H1 (cell line): ENCODE measurements at regions not wholly inside any gene's neighbourhood (a gene's known extent, or its start where the extent isn't known, plus 50 kb on each side); places are given as distances from the start of the nearest gene placed in this dataset.
A peak's percentile ranks its signal among the peaks of the same experiment; 100 is the strongest.

Experiments used
- CEBPB ChIP-seq: IDR thresholded peaks from 2 replicates; pipeline ENCODE4 v1.6.1; 2012; ENCODE audit warnings: low read depth, low read length
- CREB1 ChIP-seq: IDR thresholded peaks from 2 replicates; pipeline ENCODE4 v1.6.1; 2012; ENCODE audit warnings: inconsistent platforms
- EZH2 ChIP-seq: fragments of 200-600 bp; sonication (generic); IDR thresholded peaks from 2 replicates; pipeline ENCODE4 v1.7.1; 2012; ENCODE audit warnings: low read depth, mild to moderate bottlenecking, moderate library complexity, low read length, inconsistent platforms; ENCODE audit not compliant: severe bottlenecking
- HDAC6 ChIP-seq: IDR thresholded peaks from one replicate; pipeline ENCODE4 v1.7.1; 2012; ENCODE audit warnings: low read depth, mild to moderate bottlenecking, inconsistent platforms, low read length, moderate library complexity
- MAX ChIP-seq: IDR thresholded peaks from 2 replicates; pipeline ENCODE4 v1.6.1; 2012; ENCODE audit warnings: inconsistent platforms
- NANOG ChIP-seq: IDR thresholded peaks from 2 replicates; pipeline ENCODE4 v1.6.1; 2011; ENCODE audit warnings: low read length, low read depth, mild to moderate bottlenecking, inconsistent platforms; ENCODE audit not compliant: insufficient read depth, poor library complexity, severe bottlenecking
- SIN3A ChIP-seq, 2 experiments: IDR thresholded peaks in 1 of 2; conservative IDR thresholded peaks in 1 of 2; 2 replicates each; pipeline ENCODE4 v1.6.1; 2011 to 2012; ENCODE audit warnings: low read length in 2 of 2, improper control_type of control experiment in 1 of 2, low read depth in 1 of 2, mild to moderate bottlenecking in 1 of 2
- SIX5 ChIP-seq: IDR thresholded peaks from 2 replicates; pipeline ENCODE4 v1.6.1; 2011; ENCODE audit warnings: mild to moderate bottlenecking, low read depth, low read length
- SRF ChIP-seq: IDR thresholded peaks from 2 replicates; pipeline ENCODE4 v1.6.1; 2011; ENCODE audit warnings: mild to moderate bottlenecking, low read depth, low read length, moderate library complexity
- TAF1 ChIP-seq: IDR thresholded peaks from 2 replicates; pipeline ENCODE4 v1.6.1; 2011; ENCODE audit warnings: mild to moderate bottlenecking, low read depth, low read length
- TAF7 ChIP-seq: optimal IDR thresholded peaks from 2 replicates; pipeline ENCODE3; 2011; ENCODE audit warnings: low read depth, mild to moderate bottlenecking, inconsistent platforms, low read length, moderate library complexity, borderline replicate concordance
- TEAD4 ChIP-seq: IDR thresholded peaks from 2 replicates; pipeline ENCODE4 v1.6.1; 2012; ENCODE audit warnings: low read depth, low read length, inconsistent platforms, mixed read lengths
- YY1 ChIP-seq: IDR thresholded peaks from 2 replicates; pipeline ENCODE4 v1.6.1; 2011; ENCODE audit warnings: low read depth, mild to moderate bottlenecking, low read length
- ZNF274 ChIP-seq: IDR thresholded peaks from 2 replicates; pipeline ENCODE4 v1.7.0; 2012; ENCODE audit warnings: low read length, borderline replicate concordance; ENCODE audit errors: extremely low read depth

DNA sequence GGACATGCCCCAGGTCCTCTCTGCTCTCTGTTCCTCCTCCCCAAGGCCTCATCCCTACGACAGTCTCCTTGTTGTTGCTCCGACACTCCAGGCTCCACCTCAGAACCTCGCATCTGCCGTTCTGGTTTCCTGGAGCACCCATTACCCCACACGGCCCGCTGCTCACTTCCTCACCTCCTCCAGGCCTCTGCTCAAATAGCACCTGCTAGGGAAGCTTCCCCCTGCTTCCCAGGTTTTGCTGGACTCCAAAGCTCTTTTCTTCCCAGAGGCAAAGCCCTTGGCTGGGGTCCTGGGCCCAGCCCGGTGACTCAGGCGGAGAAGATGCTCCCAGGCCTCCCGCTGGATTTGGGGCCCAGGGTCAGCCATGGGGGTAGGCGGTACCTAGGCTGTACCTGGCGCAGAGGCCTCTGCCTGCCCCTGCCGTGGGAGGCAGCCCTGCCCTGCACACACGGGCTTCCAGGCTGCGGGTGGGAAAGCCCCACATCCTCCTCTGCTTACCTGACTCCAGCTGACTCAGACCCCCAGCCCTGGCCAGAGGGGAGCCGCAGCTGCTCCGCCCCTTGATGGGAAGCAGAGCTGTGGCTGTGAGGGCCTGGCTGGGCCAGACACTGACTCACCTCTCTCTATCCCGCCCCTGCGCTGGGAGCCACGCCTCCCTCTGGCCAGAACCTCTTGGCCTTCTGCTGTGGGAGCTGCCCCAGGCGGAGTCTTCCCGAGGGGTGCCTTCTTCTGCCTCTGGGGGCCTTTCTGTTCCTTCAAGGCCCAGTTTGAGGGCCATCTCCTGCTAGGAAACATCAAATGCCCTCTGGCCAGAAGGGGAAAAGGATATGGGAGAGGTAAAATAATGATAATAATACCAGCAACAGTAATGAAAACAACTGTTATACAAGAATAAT lies 130.5 kb downstream of the CEBPB start (continued):
- TF ChIP-seq EZH2: no peak
- TF ChIP-seq SIX5: no peak
- TF ChIP-seq YY1: 0 out of 2 replicates have a peak, but pooled peaks have one; percentile 25
- no peak for TF ChIP-seq CEBPB
- TF ChIP-seq SRF: no peak
- no peak for TF ChIP-seq ZNF274
- no peak for TF ChIP-seq HDAC6
- TF ChIP-seq SIN3A (conservative IDR thresholded peaks at IDR 0.05 in 1 of 2, IDR thresholded peaks at IDR 0.05 in 1 of 2; ENCODE audit: low read depth in 1 of 2, low read length in 2 of 2): no peak
- no peak for TF ChIP-seq TEAD4
- TF ChIP-seq NANOG: no peak
- 0 out of 2 replicates have a peak, but pooled peaks have one; percentile 22 for TF ChIP-seq TAF1
- TF ChIP-seq TAF7: no peak
- TF ChIP-seq CREB1: no peak
- no peak for TF ChIP-seq MAX
